ENCODE measurements at regions not wholly inside any gene's neighbourhood (a gene's known extent, or its start where the extent isn't known, plus 50 kb on each side); places are given as distances from the start of the nearest gene placed in this dataset.

DNA sequence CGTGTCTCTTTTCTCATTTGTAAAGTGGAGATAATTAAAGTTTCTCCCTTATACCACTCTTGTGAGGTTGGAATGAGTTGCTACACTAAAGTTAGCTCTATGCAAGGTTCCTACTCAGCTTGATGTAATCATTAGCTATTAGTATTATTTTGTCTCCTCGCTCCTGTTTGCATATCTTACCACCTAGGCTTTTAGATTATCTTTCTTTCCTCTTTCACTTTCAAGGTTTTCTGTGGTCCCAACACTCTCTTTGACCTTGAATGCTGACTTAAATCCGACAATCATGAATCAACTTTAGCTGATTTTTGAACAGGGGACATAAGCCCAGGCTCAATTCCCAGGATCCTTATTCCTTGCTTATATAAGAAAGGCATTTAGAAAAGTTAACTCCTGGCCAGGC lies 769.7 kb upstream of the GRM7 start:
- no peak for DNase-seq

- no peak for DNase-seq
Observed at GRCh38 chr3:6095006-6095405, 765.9 kb upstream of the GRM7 start.

DNA sequence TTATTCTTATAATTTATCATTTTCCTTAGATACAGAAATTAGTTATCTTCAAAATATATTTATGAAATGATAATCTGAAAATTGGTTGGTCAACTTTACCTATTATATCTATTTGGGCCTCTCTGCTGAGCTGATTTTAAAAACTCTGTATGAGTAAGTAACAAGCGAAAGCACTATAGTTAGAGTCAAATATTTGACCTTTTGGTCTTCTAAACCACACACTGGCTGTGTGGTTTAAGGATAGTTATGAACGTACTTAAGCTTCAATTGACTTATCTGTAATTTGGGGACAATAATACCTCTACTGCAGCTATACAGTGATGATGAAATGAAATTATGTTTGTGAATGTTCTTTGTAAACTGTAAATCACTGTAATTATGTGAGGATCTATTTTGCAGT lies 763.9 kb upstream of the GRM7 start:
- no peak for DNase-seq

DNA sequence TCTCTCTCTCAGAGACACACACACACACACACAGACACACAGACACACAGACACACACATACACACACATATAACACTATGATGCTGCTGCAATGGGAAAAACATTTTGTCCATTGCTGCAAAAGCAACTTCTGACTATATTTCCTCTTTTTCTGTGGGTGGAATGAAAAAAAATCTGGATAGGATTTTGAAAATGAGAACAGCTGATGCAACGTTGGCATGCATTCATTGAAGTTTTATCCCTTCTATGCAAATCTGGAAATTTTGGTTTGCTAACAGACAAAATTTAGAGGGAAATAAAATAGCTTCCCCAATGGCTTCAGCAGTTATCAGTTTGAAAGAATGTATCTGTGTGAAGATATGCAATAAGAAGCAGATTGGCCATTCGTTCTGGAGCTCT lies 763.4 kb upstream of the GRM7 start:
- no peak for DNase-seq

DNA sequence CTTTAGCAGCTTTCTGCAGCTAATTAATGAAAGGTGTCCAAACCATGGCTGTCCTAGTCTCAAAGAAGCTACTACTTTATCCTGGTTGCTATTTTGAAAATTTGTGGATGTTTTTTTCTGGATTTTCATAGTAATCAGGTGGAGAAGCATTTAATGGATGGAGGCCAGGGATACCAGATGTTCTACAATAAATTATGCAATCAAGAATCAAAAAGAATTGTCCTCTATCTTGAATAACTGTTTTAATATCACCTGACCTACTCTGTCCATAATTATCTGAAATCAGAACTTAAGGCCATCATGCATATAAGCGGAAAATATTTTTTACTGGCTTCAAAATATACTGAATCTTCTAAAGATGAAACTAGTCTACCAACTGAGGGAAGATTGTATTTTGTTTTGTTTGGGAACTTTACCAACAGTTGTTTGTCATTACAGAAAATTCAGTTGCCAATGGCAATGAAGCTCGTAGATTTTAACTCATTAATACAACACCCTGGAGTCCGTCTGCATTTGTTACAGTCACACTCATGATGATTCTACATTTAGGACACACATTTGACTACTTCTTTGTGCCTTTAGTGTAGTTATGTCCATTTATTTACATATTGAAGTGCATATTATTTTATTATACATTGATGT lies 762.3 kb upstream of the GRM7 start:
- DNase-seq = no peak

GRCh38 chr3:6099458-6100075 lies 761.3 kb upstream of the GRM7 start:
- peak in 1 of 51 donors; percentile 28 for DNase-seq

GRCh38 chr3:6105187-6105586 lies 755.7 kb upstream of the GRM7 start:
- no peak for DNase-seq

DNA sequence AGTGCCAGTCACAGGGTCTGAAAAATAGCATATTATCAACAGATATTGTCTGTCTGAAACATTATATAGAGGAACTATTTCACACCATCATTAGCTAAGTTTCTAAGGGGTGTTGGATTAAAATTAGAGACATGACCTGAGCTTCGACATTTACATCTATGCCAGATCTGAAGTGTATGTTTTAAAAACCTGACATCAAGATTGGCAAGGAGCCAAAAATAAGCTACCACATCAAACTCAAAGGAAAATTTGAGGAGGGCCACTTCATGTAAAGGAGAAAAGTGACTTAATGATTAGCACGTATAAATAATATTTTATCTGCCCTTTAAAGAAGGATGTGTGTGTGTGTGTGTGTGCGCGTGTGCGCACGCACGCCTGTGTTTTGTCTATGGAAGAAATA lies 752.0 kb upstream of the GRM7 start:
- no peak for DNase-seq

DNA sequence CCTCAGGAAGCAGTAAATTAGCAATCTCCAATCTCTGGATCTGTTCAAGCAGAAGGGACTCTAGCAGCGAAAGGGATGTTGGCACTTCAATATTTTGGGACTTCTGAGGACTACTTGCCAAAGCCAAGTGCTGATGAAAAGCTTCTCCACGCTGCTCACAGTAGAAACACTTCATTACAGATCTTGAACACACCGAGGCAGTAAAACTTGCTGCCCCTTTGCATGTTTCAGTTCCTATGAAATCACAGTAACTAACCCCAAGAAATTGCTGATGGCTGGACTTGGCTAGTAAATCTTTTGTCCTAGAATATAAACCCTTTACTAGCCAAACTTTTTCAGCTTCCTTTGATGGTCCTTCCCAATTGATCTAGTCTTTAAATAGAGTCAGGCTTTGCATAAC lies 750.5 kb upstream of the GRM7 start:
- DNase-seq = no peak

GRCh38 chr3:6112546-6112945 lies 748.4 kb upstream of the GRM7 start:
- DNase-seq = no peak

GRCh38 chr3:6113338-6113737 lies 747.6 kb upstream of the GRM7 start:
- DNase-seq = no peak

DNA sequence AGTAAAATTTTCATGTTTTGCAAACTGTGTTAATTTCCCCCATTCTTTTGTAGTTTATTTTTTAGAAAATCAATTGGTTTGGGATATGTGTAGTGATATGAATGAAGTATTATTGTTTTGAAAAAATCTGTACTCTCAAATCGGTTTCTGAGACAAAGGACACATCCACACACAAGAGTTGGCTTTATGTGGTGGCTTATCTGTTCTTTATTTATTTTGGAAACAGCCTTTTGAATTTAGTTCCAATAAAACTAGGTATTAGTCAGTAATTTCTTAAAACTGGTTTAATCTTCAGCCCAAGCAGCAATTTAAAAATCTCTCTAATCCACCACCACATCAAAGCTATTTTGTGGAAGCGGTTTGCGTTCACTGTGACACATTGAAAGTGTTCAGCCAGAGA lies 741.5 kb upstream of the GRM7 start:
- DNase-seq = no peak

- DNase-seq = no peak
Observed at GRCh38 chr3:6120786-6121185, 740.1 kb upstream of the GRM7 start.

DNA sequence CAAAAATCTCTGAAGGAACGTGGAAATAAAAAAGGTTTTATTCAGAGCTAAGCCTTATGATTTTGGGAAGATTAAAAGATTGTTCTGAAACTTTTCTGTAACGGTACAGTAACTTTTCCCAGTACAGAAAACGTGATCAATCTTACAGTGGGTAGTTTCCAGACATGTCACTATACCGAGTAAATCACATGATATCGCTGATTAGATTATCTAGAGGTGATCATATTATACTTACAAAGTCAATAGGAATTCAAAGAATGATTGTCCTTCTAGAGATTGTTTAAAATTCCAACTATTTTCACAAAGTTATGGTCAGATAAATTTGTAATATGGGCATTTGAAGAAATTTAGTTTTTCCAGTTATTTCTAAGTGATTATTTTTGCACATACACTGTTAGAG lies 736.0 kb upstream of the GRM7 start:
- DNase-seq = no peak

DNA sequence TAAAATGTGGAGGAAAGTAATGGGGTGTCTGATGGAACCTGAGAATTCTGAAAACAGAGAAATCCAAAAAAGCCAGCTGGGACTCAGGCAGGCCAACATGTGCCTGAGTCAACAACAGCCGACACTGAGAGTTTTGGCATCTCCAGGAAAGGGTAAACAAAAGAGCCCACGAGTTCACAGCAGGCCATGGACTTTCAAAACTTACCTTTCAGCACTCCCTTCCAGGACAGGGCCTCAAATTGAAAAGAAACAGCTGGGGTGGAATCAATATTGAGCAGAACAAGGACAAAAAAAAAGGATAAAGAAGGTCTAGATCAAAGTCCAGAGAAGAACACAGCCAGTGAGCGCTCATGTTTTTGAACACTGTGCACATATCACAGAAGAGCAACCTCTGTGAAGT lies 735.4 kb upstream of the GRM7 start:
- DNase-seq = no peak

GRCh38 chr3:6132684-6133432 lies 728.1 kb upstream of the GRM7 start:
- no peak for DNase-seq

DNA sequence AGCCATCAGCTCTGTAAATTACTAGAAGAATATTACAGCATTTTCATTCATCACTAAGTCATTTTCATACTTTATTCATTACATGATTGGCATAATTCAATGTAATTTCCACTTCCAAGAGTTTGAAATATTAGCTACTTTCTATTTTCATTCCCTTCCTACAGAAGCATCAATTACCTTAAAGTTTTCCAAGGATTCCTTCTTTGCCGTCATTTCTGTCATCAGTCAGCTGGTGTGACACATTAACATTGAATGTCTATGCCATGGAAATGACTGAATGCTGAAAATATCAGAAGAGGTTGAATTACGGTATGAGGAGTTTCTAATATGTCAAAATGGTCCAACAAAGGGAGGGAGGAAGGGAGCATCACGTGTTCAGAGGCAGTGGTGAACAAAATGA lies 718.2 kb upstream of the GRM7 start:
- DNase-seq = no peak

DNA sequence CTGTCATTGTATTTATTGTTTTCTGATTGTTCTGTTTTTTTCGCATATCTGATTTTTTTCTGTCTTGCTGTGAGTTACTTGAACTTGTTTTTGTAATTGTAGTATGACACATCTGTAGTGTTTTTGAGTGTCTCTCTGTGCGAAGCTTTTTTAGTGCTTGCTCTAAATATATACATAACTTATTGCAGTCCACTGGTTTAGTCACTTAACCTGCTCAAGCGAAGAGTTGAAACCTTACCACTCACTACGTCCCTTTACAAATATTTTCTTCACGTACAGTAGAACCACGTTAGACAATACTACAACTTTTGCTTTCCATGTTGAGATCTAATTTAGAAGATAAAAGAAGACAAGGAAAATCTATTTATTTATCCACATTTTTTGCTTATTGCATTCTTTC lies 713.0 kb upstream of the GRM7 start:
- no peak for DNase-seq

DNA sequence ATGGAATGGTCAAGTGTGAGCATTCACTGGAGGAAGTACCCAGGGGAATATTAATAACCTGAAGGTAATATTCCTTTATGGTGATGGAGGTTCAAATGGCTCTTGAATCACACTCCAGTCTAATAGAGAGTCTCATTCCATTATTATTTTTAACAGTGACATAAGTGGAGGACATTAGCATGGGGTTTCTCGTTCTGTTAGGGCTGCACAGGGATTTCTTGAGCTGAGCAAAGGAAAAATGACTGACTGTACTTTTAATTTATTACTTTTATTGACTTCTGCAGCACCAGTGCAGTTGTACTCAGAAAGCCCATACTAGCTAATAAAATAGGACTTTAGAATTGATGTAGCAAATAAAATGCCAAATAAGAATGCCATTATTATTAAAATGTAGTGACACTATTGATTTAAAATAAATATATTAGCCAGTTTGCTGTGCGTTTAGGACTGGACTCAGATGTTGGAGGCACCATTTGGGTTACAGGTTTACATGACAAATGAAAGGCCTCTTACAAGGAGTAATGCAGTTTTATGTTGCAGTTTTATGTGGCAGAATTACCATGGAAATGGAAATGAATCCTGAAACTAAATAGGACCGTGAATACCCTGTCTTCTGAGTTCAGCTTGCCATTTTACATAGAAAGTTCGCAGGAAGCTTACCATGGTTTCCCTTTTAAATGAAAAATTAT lies 705.1 kb upstream of the GRM7 start:
- DNase-seq = no peak

DNA sequence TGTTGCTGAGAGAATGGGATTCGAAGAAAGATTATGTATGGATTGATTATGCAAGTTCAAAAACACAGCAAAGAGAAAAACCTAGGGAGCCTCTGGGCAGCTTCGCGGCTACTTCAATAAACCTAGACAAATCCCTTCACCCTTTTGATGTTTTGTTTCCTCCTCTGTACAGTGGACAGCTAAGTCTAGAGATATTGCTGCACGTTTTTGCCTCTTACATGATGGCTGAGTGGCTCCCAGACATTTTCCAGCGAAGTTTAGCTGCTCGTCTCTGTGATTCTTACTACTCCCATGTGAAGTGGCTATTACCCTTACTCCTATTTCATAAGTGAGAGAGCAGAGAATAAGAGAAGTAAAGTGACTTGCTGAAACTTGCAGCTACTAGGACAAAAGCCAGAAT lies 695.0 kb upstream of the GRM7 start:
- DNase-seq = no peak

DNA sequence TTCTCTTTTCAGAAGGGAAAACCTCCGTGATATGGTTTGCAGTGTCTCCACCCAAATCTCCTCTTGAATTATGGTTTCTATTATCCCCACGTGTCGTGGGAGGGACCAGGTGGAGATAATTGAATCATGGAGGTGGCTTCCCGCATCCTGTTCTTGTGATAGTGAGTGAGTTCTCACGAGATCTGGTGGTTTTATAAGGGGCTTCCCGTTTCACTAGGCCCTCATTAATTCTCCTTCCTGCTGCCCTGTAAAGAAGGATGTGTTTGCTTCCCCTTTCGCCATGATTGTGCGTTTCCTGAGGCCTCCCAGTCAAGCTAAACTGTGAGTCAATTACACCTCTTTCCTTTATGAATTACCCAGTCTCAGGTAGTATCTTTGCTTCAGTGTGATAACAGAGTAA lies 692.7 kb upstream of the GRM7 start:
- DNase-seq = no peak

- no peak for DNase-seq
Observed at GRCh38 chr3:6172871-6173642, 687.9 kb upstream of the GRM7 start.

All from hypothalamus (tissue), 51 donors.